ENCODE measurements at regions not wholly inside any gene's neighbourhood (a gene's known extent, or its start where the extent isn't known, plus 50 kb on each side); places are given as distances from the start of the nearest gene placed in this dataset.
"Not testable (repeated sequence)": the region's sequence is repeated elsewhere in the genome, so short reads cannot be mapped to it uniquely, and the experiment has no call there.

GRCh38 chr11:23789938-23790371, 706.9 kb upstream of the LUZP2 start:
- CTCF ChIA-PET: no interaction called here

GRCh38 chr11:23797624-23798419, 699.0 kb upstream of the LUZP2 start:
- Mint-ChIP-seq H3K27ac (no peak overlapping the region), H3K4me3 (no peak overlapping the region), H3K36me3 (ENCODE audit: low read depth) (no peaks in the 10 kb centered on the region), H3K9me3 (no peaks in the 10 kb centered on the region), H3K27me3 (no peaks in the 10 kb centered on the region), H3K4me1 (no peaks in the 10 kb centered on the region)
- no peak for DNase-seq
- CTCF ChIA-PET: no interaction called here
- POLR2A ChIA-PET: no interaction called here

More at GRCh38 chr11:23789938-23790371, 706.9 kb upstream of the LUZP2 start:
- no peak for DNase-seq
- Mint-ChIP-seq H3K27me3 (no peaks in the 10 kb centered on the region), H3K4me3 (no peak overlapping the region), H3K9me3 (peaks cover 11% of the 10 kb centered on the region), H3K4me1 (no peaks in the 10 kb centered on the region), H3K27ac (no peak overlapping the region), H3K36me3 (ENCODE audit: low read depth) (no peaks in the 10 kb centered on the region)
- POLR2A ChIA-PET: no interaction called here

GRCh38 chr11:23834306-23834705, 662.5 kb upstream of the LUZP2 start:
- H3K27me3 Mint-ChIP-seq; CTCF ChIA-PET; H3K4me1 Mint-ChIP-seq; H3K4me3 Mint-ChIP-seq; H3K36me3 Mint-ChIP-seq (ENCODE audit: low read depth); POLR2A ChIA-PET; H3K27ac Mint-ChIP-seq; DNase-seq; H3K9me3 Mint-ChIP-seq: not testable (repeated sequence)

GRCh38 chr11:23836981-23837380, 659.9 kb upstream of the LUZP2 start:
- Mint-ChIP-seq H3K4me3 (no peak overlapping the region), H3K27me3 (no peaks in the 10 kb centered on the region), H3K9me3 (no peaks in the 10 kb centered on the region), H3K27ac (no peak overlapping the region), H3K36me3 (ENCODE audit: low read depth) (no peaks in the 10 kb centered on the region), H3K4me1 (no peaks in the 10 kb centered on the region)
- ChIA-PET POLR2A (no interaction called here), CTCF (no interaction called here)
- no peak for DNase-seq

GRCh38 chr11:23840872-23841271, 656.0 kb upstream of the LUZP2 start:
- DNase-seq: no peak
- POLR2A ChIA-PET: no interaction called here
- Mint-ChIP-seq H3K27me3 (no peaks in the 10 kb centered on the region), H3K4me1 (no peaks in the 10 kb centered on the region), H3K4me3 (no peak overlapping the region), H3K36me3 (ENCODE audit: low read depth) (no peaks in the 10 kb centered on the region), H3K27ac (no peak overlapping the region), H3K9me3 (peaks cover 4% of the 10 kb centered on the region)
- CTCF ChIA-PET: no interaction called here

GRCh38 chr11:23846902-23847422, 649.9 kb upstream of the LUZP2 start:
- DNase-seq: no peak
- Mint-ChIP-seq H3K4me1 (no peaks in the 10 kb centered on the region), H3K27me3 (no peaks in the 10 kb centered on the region), H3K27ac (no peak overlapping the region), H3K4me3 (no peak overlapping the region), H3K36me3 (ENCODE audit: low read depth) (no peaks in the 10 kb centered on the region), H3K9me3 (peaks cover 4% of the 10 kb centered on the region)
- POLR2A ChIA-PET: no interaction called here
- CTCF ChIA-PET: no interaction called here

- ChIA-PET CTCF (no interaction called here), POLR2A (no interaction called here)
- Mint-ChIP-seq H3K4me1 (no peaks in the 10 kb centered on the region), H3K36me3 (ENCODE audit: low read depth) (no peaks in the 10 kb centered on the region), H3K27me3 (no peaks in the 10 kb centered on the region), H3K9me3 (no peaks in the 10 kb centered on the region), H3K4me3 (no peak overlapping the region), H3K27ac (no peak overlapping the region)
- DNase-seq: no peak
These were observed 645.6 kb upstream of the LUZP2 start for GRCh38 chr11:23851216-23851615.

GRCh38 chr11:23856654-23857053, 640.2 kb upstream of the LUZP2 start:
- CTCF ChIA-PET: no interaction called here
- Mint-ChIP-seq H3K27ac (no peak overlapping the region), H3K9me3 (no peaks in the 10 kb centered on the region), H3K4me1 (no peaks in the 10 kb centered on the region), H3K27me3 (no peaks in the 10 kb centered on the region), H3K4me3 (no peak overlapping the region), H3K36me3 (ENCODE audit: low read depth) (no peaks in the 10 kb centered on the region)
- no peak for DNase-seq
- POLR2A ChIA-PET: no interaction called here

- ChIA-PET POLR2A (no interaction called here), CTCF (no interaction called here)
- no peaks in the 10 kb centered on the region for H3K27me3 Mint-ChIP-seq
- H3K4me1 Mint-ChIP-seq: no peaks in the 10 kb centered on the region
- no peak overlapping the region for H3K4me3 Mint-ChIP-seq
- no peak for DNase-seq
- H3K36me3 Mint-ChIP-seq (ENCODE audit: low read depth): no peaks in the 10 kb centered on the region
- no peaks in the 10 kb centered on the region for H3K9me3 Mint-ChIP-seq
- H3K27ac Mint-ChIP-seq: no peak overlapping the region
These were observed 637.8 kb upstream of the LUZP2 start for GRCh38 chr11:23859087-23859486.

- no peaks in the 10 kb centered on the region for H3K36me3 Mint-ChIP-seq (ENCODE audit: low read depth)
- H3K9me3 Mint-ChIP-seq: no peaks in the 10 kb centered on the region
- DNase-seq: no peak
These were observed 635.2 kb upstream of the LUZP2 start for GRCh38 chr11:23861615-23862014.

GRCh38 chr11:23865341-23865975, 631.4 kb upstream of the LUZP2 start:
- Mint-ChIP-seq H3K4me3 (no peak overlapping the region), H3K27ac (no peak overlapping the region), H3K36me3 (ENCODE audit: low read depth) (no peaks in the 10 kb centered on the region), H3K9me3 (peaks cover 2% of the 10 kb centered on the region), H3K4me1 (no peaks in the 10 kb centered on the region), H3K27me3 (no peaks in the 10 kb centered on the region)
- ChIA-PET POLR2A (no interaction called here), CTCF (no interaction called here)
- no peak for DNase-seq

More at GRCh38 chr11:23861615-23862014, 635.2 kb upstream of the LUZP2 start:
- POLR2A ChIA-PET: no interaction called here
- CTCF ChIA-PET: no interaction called here
- Mint-ChIP-seq H3K27ac (no peak overlapping the region), H3K4me3 (no peak overlapping the region), H3K4me1 (no peaks in the 10 kb centered on the region), H3K27me3 (no peaks in the 10 kb centered on the region)

- POLR2A ChIA-PET: no interaction called here
- no peaks in the 10 kb centered on the region for H3K27me3 Mint-ChIP-seq
- H3K9me3 Mint-ChIP-seq: peaks cover 2% of the 10 kb centered on the region
- CTCF ChIA-PET: no interaction called here
- no peak for DNase-seq
- H3K27ac Mint-ChIP-seq: no peak overlapping the region
- no peaks in the 10 kb centered on the region for H3K36me3 Mint-ChIP-seq (ENCODE audit: low read depth)
- H3K4me1 Mint-ChIP-seq: no peaks in the 10 kb centered on the region
- H3K4me3 Mint-ChIP-seq: no peak overlapping the region
These were observed 630.2 kb upstream of the LUZP2 start for GRCh38 chr11:23866641-23867040.

- H3K27me3 Mint-ChIP-seq: no peaks in the 10 kb centered on the region
- H3K27ac Mint-ChIP-seq: no peak overlapping the region
- peaks cover 2% of the 10 kb centered on the region for H3K9me3 Mint-ChIP-seq
- no peaks in the 10 kb centered on the region for H3K4me1 Mint-ChIP-seq
- DNase-seq: no peak
- ChIA-PET POLR2A (no interaction called here), CTCF (no interaction called here)
- H3K4me3 Mint-ChIP-seq: no peak overlapping the region
- no peaks in the 10 kb centered on the region for H3K36me3 Mint-ChIP-seq (ENCODE audit: low read depth)
These were observed 627.2 kb upstream of the LUZP2 start for GRCh38 chr11:23869671-23870070.

GRCh38 chr11:23873406-23873805, 623.4 kb upstream of the LUZP2 start:
- DNase-seq: no peak
- Mint-ChIP-seq H3K27ac (no peak overlapping the region), H3K27me3 (no peaks in the 10 kb centered on the region), H3K4me3 (no peak overlapping the region), H3K36me3 (ENCODE audit: low read depth) (no peaks in the 10 kb centered on the region), H3K4me1 (no peaks in the 10 kb centered on the region), H3K9me3 (peaks cover 5% of the 10 kb centered on the region)
- ChIA-PET CTCF (interaction anchor here (0.6 kb wide), 1 partner anchor 84 kb away, joined by 4 read pairs; no protein-coding TSS in a partner anchor), POLR2A (no interaction called here)
